ENCODE measurements at regions not wholly inside any gene's neighbourhood (a gene's known extent, or its start where the extent isn't known, plus 50 kb on each side); places are given as distances from the start of the nearest gene placed in this dataset.

DNA sequence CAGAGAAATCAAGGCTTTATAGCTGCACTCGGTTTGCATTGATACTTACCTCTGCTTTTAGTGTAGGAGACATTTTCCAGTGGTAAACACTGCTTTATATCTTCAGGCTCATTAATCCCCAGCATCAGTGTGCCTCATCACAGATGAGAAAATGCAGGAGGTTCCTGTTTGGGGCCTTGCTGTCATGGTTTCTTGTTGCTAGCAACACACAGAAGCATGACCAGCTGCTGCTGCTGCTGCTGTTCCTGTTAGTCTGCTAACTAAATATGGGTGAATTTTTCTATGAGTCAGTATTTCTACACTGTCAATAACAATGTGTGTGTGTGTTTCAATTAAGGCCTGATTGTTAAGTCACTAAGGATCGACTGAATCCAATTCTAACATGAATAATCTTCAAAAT is 85.8 kb upstream of the RGS1 start:
- H2AFZ ChIP-seq (ENCODE audit: low read depth, low read length): peak overlapping the region; percentile 5
- H3K9me3 ChIP-seq (ENCODE audit: low read length): no peaks in the 10 kb centered on the region
- no peaks in the 10 kb centered on the region for H3K79me2 ChIP-seq (replicated peaks; ENCODE audit: insufficient read depth, low read length)
- H3K36me3 ChIP-seq (ENCODE audit: insufficient read depth, low read length): no peaks in the 10 kb centered on the region
- H3K4me2 ChIP-seq (ENCODE audit: low read length): peak overlapping the region; percentile 14
- H3K27me3 ChIP-seq (ENCODE audit: insufficient read depth, low read depth, low read length): no peaks in the 10 kb centered on the region
- no peaks in the 10 kb centered on the region for H3K9me2 ChIP-seq (ENCODE audit: insufficient read depth, low read length)
- H4K20me1 ChIP-seq (ENCODE audit: insufficient read depth): no peaks in the 10 kb centered on the region
- no peak for TF ChIP-seq TAF1 (IDR thresholded peaks at IDR 0.05; ENCODE audit: low read depth)
- peak; percentile 37 for TF ChIP-seq POLR2AphosphoS5 (IDR thresholded peaks at IDR 0.05)
- TF ChIP-seq, protein P1, sequence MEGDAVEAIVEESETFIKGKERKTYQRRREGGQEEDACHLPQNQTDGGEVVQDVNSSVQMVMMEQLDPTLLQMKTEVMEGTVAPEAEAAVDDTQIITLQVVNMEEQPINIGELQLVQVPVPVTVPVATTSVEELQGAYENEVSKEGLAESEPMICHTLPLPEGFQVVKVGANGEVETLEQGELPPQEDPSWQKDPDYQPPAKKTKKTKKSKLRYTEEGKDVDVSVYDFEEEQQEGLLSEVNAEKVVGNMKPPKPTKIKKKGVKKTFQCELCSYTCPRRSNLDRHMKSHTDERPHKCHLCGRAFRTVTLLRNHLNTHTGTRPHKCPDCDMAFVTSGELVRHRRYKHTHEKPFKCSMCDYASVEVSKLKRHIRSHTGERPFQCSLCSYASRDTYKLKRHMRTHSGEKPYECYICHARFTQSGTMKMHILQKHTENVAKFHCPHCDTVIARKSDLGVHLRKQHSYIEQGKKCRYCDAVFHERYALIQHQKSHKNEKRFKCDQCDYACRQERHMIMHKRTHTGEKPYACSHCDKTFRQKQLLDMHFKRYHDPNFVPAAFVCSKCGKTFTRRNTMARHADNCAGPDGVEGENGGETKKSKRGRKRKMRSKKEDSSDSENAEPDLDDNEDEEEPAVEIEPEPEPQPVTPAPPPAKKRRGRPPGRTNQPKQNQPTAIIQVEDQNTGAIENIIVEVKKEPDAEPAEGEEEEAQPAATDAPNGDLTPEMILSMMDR (IDR thresholded peaks at IDR 0.05; ENCODE audit: poor library complexity, severe bottlenecking): no peak
- peak; percentile 60 for TF ChIP-seq EP300 (conservative IDR thresholded peaks at IDR 0.05; ENCODE audit: poor library complexity, severe bottlenecking)
- H3F3A ChIP-seq (ENCODE audit: insufficient read depth, low read length, poor library complexity, severe bottlenecking): no peaks in the 10 kb centered on the region
- no peak overlapping the region for H3K27ac ChIP-seq (ENCODE audit: low read length)
- H3K9ac ChIP-seq (ENCODE audit: low read length): peak overlapping the region; percentile 20
- H3K4me3 ChIP-seq (ENCODE audit: low read length): no peak overlapping the region

DNA sequence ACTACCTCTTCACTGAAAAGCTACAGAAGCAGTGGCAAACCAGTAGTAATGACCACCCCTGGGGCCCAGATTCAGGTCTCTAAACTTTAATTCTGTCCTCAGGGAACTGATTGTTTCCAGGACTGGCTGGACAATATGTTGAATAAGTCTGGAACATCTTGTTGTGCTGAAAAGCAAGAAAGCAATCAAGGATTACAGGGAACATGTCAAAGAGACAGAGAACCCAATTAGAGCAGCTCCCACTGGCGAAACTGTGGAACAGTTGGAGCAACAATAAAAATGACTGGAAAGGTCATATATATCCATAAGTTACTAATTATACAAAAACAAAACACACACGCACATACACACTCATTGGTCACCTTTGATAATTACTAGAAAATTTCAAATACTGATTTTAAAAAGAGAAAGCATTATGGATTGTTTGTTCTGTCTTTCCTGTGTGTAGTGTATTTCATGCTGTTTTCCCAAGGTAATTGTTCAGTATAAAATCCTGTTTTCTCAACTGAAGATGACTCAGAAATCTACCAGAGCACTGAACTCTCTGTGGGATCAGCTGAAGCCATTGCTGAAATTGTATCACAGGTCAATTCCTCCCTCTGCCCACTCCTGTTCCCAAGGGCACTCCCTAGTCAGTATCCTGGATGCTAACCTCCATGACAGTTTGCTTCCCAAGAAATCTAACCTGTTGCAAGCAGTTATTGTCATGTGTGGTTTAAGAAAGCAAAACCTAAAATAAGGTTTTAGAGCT is 83.6 kb upstream of the RGS1 start:
- Histone ChIP-seq H2AFZ (ENCODE audit: low read depth, low read length) (no peak overlapping the region), H3K36me3 (ENCODE audit: insufficient read depth, low read length) (no peaks in the 10 kb centered on the region), H3F3A (ENCODE audit: insufficient read depth, low read length, poor library complexity, severe bottlenecking) (no peaks in the 10 kb centered on the region), H3K4me2 (ENCODE audit: low read length) (no peak overlapping the region), H3K9me3 (ENCODE audit: low read length) (no peaks in the 10 kb centered on the region), H3K4me3 (ENCODE audit: low read length) (no peak overlapping the region), H3K9ac (ENCODE audit: low read length) (no peak overlapping the region), H3K9me2 (ENCODE audit: insufficient read depth, low read length) (no peaks in the 10 kb centered on the region), H3K27me3 (ENCODE audit: insufficient read depth, low read depth, low read length) (no peaks in the 10 kb centered on the region), H3K27ac (ENCODE audit: low read length) (no peak overlapping the region), H3K79me2 (replicated peaks; ENCODE audit: insufficient read depth, low read length) (no peaks in the 10 kb centered on the region), H4K20me1 (ENCODE audit: insufficient read depth) (no peaks in the 10 kb centered on the region)
- TF ChIP-seq, protein P1 (IDR thresholded peaks at IDR 0.05; ENCODE audit: poor library complexity, severe bottlenecking): no peak
- TF ChIP-seq SMC3 (conservative IDR thresholded peaks at IDR 0.05; ENCODE audit: poor library complexity) (no peak), EZH2 (IDR thresholded peaks at IDR 0.05; ENCODE audit: borderline replicate concordance, insufficient read depth, low read length, poor library complexity, severe bottlenecking) (no peak), RAD21 (conservative IDR thresholded peaks at IDR 0.05) (no peak), MXI1 (conservative IDR thresholded peaks at IDR 0.05; ENCODE audit: poor library complexity, severe bottlenecking) (no peak), EP300 (conservative IDR thresholded peaks at IDR 0.05; ENCODE audit: poor library complexity, severe bottlenecking) (no peak), POLR2AphosphoS5 (IDR thresholded peaks at IDR 0.05) (no peak), TAF1 (IDR thresholded peaks at IDR 0.05; ENCODE audit: low read depth) (no peak)
- TF ChIP-seq, protein P2, sequence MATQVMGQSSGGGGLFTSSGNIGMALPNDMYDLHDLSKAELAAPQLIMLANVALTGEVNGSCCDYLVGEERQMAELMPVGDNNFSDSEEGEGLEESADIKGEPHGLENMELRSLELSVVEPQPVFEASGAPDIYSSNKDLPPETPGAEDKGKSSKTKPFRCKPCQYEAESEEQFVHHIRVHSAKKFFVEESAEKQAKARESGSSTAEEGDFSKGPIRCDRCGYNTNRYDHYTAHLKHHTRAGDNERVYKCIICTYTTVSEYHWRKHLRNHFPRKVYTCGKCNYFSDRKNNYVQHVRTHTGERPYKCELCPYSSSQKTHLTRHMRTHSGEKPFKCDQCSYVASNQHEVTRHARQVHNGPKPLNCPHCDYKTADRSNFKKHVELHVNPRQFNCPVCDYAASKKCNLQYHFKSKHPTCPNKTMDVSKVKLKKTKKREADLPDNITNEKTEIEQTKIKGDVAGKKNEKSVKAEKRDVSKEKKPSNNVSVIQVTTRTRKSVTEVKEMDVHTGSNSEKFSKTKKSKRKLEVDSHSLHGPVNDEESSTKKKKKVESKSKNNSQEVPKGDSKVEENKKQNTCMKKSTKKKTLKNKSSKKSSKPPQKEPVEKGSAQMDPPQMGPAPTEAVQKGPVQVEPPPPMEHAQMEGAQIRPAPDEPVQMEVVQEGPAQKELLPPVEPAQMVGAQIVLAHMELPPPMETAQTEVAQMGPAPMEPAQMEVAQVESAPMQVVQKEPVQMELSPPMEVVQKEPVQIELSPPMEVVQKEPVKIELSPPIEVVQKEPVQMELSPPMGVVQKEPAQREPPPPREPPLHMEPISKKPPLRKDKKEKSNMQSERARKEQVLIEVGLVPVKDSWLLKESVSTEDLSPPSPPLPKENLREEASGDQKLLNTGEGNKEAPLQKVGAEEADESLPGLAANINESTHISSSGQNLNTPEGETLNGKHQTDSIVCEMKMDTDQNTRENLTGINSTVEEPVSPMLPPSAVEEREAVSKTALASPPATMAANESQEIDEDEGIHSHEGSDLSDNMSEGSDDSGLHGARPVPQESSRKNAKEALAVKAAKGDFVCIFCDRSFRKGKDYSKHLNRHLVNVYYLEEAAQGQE (IDR thresholded peaks at IDR 0.05; ENCODE audit: borderline replicate concordance): no peak
